CD4-positive, alpha-beta T cell treated with Interferon gamma for 1 hour (primary cell): ENCODE measurements at regions not wholly inside any gene's neighbourhood (a gene's known extent, or its start where the extent isn't known, plus 50 kb on each side); places are given as distances from the start of the nearest gene placed in this dataset.

Experiments used
- DNase-seq: peaks from one replicate; pipeline ENCODE4 v3.0.0-alpha.2; 2020

- DNase-seq, result no peak
Measured at GRCh38 chr17:14004927-14005620, 64.2 kb upstream of the COX10 start.

GRCh38 chr17:14006249-14006942 is 62.9 kb upstream of the COX10 start:
- DNase-seq, result no peak

- DNase-seq, result no peak
Measured at GRCh38 chr17:14007951-14008350, 61.4 kb upstream of the COX10 start.

- no peak for DNase-seq
Measured at GRCh38 chr17:14011036-14011692, 58.1 kb upstream of the COX10 start.

- no peak for DNase-seq
Measured at GRCh38 chr17:14011740-14012405, 57.4 kb upstream of the COX10 start.

- no peak for DNase-seq
Measured at GRCh38 chr17:14014657-14015056, 54.6 kb upstream of the COX10 start.

GRCh38 chr17:14015271-14015670 is 54.0 kb upstream of the COX10 start:
- no peak for DNase-seq

- no peak for DNase-seq
Measured at GRCh38 chr17:14016858-14017257, 52.4 kb upstream of the COX10 start.

- no peak for DNase-seq
Measured at GRCh38 chr17:14019186-14019956, 49.9 kb upstream of the COX10 start.
